HepG2 (cell line): ENCODE measurements at regions not wholly inside any gene's neighbourhood (a gene's known extent, or its start where the extent isn't known, plus 50 kb on each side); places are given as distances from the start of the nearest gene placed in this dataset.

Experiments
- AHDC1 ChIP-seq: sonication (generic); formaldehyde crosslinking; IDR thresholded peaks from 2 replicates; pipeline ENCODE4 v1.5.1; 2020; ENCODE audit warnings: mild to moderate bottlenecking, missing genetic modification reagents, borderline replicate concordance
- GPN1 ChIP-seq: sonication (generic); formaldehyde crosslinking; IDR thresholded peaks from 2 replicates; pipeline ENCODE4 v1.5.1; 2020; ENCODE audit warnings: missing genetic modification reagents, borderline replicate concordance
- KDM1A ChIP-seq: IDR thresholded peaks from 2 replicates; pipeline ENCODE4 v1.6.1; 2016; ENCODE audit warnings: missing compliant biosample characterization
- MBNL3 ChIP-seq: fragments of 250-450 bp; sonication (Bioruptor Pico); conservative IDR thresholded peaks from 2 replicates; pipeline ENCODE4 v1.8.0; 2022; ENCODE audit warnings: mild to moderate bottlenecking, inconsistent platforms
- NR2C2 ChIP-seq: sonication (generic); formaldehyde crosslinking; IDR thresholded peaks from 2 replicates; pipeline ENCODE4 v1.4.0; 2020; ENCODE audit warnings: missing genetic modification reagents, mild to moderate bottlenecking, moderate library complexity, borderline replicate concordance
- SAFB2 ChIP-seq: sonication (generic); formaldehyde crosslinking; IDR thresholded peaks from 2 replicates; pipeline ENCODE4 v1.5.1; 2020; ENCODE audit warnings: missing genetic modification reagents, low read depth, mild to moderate bottlenecking, borderline replicate concordance
- SKIL ChIP-seq: sonication (generic); formaldehyde crosslinking; IDR thresholded peaks from 2 replicates; pipeline ENCODE4 v1.8.0; 2022; ENCODE audit warnings: missing genetic modification reagents, mild to moderate bottlenecking, moderate library complexity, borderline replicate concordance
- ZBTB3 ChIP-seq: sonication (generic); formaldehyde crosslinking; IDR thresholded peaks from 2 replicates; pipeline ENCODE4 v1.4.0; 2020; ENCODE audit warnings: low read depth, mild to moderate bottlenecking, moderate library complexity, missing genetic modification reagents, borderline replicate concordance
- ZHX1 ChIP-seq: sonication (generic); formaldehyde crosslinking; IDR thresholded peaks from 2 replicates; pipeline ENCODE4 v1.8.1; 2022; ENCODE audit warnings: low read depth, mild to moderate bottlenecking, missing genetic modification reagents
- TF ChIP-seq, protein P1 (sequence below): sonication (generic); formaldehyde crosslinking; IDR thresholded peaks from one replicate; pipeline ENCODE4 v1.5.1; 2020; ENCODE audit warnings: mild to moderate bottlenecking, missing genetic modification reagents; ENCODE audit errors: not compliant biosample characterization

DNA sequence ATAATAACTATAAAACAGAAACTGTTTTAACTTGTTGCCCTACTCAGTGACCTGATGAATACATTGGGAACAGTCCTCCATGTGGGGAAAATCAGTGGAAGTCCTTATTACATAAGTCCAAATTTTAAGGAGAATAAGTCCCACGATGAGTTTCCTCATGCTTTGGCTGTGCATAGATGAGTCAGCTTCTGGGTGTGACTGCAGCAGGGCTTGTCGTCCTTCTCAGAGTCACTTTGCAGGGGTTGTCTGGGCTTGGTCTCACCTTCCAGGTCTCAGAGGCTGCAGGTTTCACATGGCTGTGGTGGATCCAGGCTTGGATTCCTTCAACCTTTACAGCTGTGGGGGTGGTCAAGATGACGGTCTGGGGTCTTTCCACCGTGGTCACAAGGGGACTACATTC lies 85.6 kb downstream of the SLC25A15 start (continued):
- TF ChIP-seq, protein P1, sequence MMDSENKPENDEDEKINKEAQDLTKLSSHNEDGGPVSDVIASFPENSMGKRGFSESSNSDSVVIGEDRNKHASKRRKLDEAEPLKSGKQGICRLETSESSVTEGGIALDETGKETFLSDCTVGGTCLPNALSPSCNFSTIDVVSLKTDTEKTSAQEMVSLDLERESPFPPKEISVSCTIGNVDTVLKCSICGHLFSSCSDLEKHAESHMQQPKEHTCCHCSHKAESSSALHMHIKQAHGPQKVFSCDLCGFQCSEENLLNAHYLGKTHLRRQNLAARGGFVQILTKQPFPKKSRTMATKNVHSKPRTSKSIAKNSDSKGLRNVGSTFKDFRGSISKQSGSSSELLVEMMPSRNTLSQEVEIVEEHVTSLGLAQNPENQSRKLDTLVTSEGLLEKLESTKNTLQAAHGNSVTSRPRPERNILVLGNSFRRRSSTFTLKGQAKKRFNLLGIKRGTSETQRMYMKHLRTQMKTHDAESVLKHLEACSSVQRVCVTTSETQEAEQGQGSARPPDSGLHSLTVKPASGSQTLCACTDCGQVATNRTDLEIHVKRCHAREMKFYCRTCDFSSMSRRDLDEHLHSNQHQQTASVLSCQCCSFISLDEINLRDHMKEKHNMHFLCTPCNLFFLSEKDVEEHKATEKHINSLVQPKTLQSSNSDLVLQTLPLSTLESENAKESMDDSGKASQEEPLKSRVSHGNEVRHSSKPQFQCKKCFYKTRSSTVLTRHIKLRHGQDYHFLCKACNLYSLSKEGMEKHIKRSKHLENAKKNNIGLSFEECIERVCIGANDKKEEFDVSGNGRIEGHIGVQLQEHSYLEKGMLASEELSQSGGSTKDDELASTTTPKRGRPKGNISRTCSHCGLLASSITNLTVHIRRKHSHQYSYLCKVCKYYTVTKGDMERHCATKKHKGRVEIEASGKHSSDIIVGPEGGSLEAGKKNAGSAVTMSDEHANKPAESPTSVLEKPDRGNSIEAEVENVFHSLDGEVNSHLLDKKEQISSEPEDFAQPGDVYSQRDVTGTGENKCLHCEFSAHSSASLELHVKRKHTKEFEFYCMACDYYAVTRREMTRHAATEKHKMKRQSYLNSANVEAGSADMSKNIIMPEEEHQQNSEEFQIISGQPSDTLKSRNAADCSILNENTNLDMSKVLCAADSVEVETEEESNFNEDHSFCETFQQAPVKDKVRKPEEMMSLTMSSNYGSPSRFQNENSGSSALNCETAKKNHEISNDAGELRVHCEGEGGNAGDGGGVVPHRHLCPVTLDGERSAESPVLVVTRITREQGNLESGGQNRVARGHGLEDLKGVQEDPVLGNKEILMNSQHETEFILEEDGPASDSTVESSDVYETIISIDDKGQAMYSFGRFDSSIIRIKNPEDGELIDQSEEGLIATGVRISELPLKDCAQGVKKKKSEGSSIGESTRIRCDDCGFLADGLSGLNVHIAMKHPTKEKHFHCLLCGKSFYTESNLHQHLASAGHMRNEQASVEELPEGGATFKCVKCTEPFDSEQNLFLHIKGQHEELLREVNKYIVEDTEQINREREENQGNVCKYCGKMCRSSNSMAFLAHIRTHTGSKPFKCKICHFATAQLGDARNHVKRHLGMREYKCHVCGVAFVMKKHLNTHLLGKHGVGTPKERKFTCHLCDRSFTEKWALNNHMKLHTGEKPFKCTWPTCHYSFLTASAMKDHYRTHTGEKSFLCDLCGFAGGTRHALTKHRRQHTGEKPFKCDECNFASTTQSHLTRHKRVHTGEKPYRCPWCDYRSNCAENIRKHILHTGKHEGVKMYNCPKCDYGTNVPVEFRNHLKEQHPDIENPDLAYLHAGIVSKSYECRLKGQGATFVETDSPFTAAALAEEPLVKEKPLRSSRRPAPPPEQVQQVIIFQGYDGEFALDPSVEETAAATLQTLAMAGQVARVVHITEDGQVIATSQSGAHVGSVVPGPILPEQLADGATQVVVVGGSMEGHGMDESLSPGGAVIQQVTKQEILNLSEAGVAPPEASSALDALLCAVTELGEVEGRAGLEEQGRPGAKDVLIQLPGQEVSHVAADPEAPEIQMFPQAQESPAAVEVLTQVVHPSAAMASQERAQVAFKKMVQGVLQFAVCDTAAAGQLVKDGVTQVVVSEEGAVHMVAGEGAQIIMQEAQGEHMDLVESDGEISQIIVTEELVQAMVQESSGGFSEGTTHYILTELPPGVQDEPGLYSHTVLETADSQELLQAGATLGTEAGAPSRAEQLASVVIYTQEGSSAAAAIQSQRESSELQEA (CRISPR knock-in tag) = no peak
- TF ChIP-seq SAFB2 (CRISPR knock-in tag) = no peak
- TF ChIP-seq ZBTB3 (CRISPR knock-in tag) = no peak
- TF ChIP-seq MBNL3 (CRISPR knock-in tag) = no peak
- no peak for TF ChIP-seq KDM1A
- TF ChIP-seq SKIL = no peak
- TF ChIP-seq ZHX1 = no peak
- TF ChIP-seq AHDC1 = no peak
- TF ChIP-seq NR2C2 (CRISPR knock-in tag) = no peak
- TF ChIP-seq GPN1 = no peak
